ENCODE measurements at regions not wholly inside any gene's neighbourhood (a gene's known extent, or its start where the extent isn't known, plus 50 kb on each side); places are given as distances from the start of the nearest gene placed in this dataset.

DNA sequence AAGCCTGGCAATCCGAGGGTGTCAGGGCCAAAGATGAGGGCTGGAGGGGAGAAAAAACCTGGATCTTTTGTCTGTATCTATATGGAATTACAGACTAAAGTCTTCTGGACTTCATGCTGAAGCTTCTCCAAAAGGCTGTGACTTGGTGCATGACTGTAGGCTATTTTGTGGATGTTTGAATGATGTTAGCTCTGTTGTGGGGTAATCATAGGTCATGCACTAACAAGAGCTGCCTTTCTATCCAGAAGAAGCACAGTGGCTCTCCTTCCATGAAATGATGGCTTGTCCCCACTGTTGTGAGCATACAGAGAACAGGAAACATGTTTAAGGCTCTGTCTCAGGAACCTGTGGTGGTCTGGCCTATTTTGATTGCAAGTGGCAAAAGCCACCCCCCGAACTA is 263.3 kb upstream of the PLET1 start:
- no peak for DNase-seq (ENCODE audit: extremely low spot score)
- TF ChIP-seq LEF1 (IDR thresholded peaks at IDR 0.05; ENCODE audit: borderline replicate concordance) (no peak), FOXA1 (IDR thresholded peaks at IDR 0.05) (no peak), BHLHE40 (IDR thresholded peaks at IDR 0.05; ENCODE audit: borderline replicate concordance) (no peak), SUZ12 (IDR thresholded peaks at IDR 0.05) (no peak), SP1 (IDR thresholded peaks at IDR 0.05) (no peak), CTBP1 (IDR thresholded peaks at IDR 0.05; ENCODE audit: borderline replicate concordance) (no peak), NFRKB (IDR thresholded peaks at IDR 0.05) (no peak), ZNF384 (IDR thresholded peaks at IDR 0.05) (no peak), ELF4 (IDR thresholded peaks at IDR 0.05) (no peak), ARNT (IDR thresholded peaks at IDR 0.05) (no peak), FOXM1 (IDR thresholded peaks at IDR 0.05; ENCODE audit: borderline replicate concordance) (no peak), HDGF (IDR thresholded peaks at IDR 0.05; ENCODE audit: borderline replicate concordance) (no peak), FOXK2 (IDR thresholded peaks at IDR 0.05) (no peak), L3MBTL2 (conservative IDR thresholded peaks at IDR 0.05) (no peak), TARDBP (IDR thresholded peaks at IDR 0.05) (no peak)
- TF ChIP-seq, protein P1, sequence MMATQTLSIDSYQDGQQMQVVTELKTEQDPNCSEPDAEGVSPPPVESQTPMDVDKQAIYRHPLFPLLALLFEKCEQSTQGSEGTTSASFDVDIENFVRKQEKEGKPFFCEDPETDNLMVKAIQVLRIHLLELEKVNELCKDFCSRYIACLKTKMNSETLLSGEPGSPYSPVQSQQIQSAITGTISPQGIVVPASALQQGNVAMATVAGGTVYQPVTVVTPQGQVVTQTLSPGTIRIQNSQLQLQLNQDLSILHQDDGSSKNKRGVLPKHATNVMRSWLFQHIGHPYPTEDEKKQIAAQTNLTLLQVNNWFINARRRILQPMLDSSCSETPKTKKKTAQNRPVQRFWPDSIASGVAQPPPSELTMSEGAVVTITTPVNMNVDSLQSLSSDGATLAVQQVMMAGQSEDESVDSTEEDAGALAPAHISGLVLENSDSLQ (IDR thresholded peaks at IDR 0.05) = no peak
- ChIA-PET CTCF (no interaction called here), POLR2A (no interaction called here)

DNA sequence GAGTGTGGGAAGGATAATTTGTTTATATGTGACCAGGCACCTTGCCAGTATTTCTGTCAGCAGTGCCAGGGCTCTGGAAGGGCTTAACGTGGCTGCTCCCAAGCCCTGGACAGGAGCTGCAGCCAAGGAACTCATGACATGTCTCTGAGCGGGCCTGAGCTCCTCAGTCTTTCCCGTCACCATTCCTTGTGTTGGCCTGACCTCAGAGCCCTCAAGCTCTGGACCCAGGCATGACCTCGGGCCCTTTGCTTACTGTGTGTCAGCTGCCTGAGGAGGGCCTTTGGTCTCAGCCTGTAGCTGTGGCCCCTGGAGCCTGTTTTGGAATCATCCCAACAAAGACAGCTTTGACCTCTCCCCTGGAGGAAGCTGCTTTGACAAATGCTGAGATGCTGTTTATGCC is 264.1 kb upstream of the PLET1 start:
- CTCF ChIA-PET = no interaction called here
- TF ChIP-seq NFRKB (IDR thresholded peaks at IDR 0.05) = no peak
- no peak for TF ChIP-seq ELF4 (IDR thresholded peaks at IDR 0.05)
- TF ChIP-seq FOXM1 (IDR thresholded peaks at IDR 0.05; ENCODE audit: borderline replicate concordance) = no peak
- no peak for TF ChIP-seq L3MBTL2 (conservative IDR thresholded peaks at IDR 0.05)
- TF ChIP-seq BHLHE40 (IDR thresholded peaks at IDR 0.05; ENCODE audit: borderline replicate concordance) = no peak
- TF ChIP-seq FOXA1 (IDR thresholded peaks at IDR 0.05) = no peak
- TF ChIP-seq, protein P1 (IDR thresholded peaks at IDR 0.05) = no peak
- POLR2A ChIA-PET = interaction anchor here (0.8 kb wide), 1 partner anchor 64 kb away, joined by 3 read pairs; no protein-coding TSS in a partner anchor
- no peak for DNase-seq (ENCODE audit: extremely low spot score)

DNA sequence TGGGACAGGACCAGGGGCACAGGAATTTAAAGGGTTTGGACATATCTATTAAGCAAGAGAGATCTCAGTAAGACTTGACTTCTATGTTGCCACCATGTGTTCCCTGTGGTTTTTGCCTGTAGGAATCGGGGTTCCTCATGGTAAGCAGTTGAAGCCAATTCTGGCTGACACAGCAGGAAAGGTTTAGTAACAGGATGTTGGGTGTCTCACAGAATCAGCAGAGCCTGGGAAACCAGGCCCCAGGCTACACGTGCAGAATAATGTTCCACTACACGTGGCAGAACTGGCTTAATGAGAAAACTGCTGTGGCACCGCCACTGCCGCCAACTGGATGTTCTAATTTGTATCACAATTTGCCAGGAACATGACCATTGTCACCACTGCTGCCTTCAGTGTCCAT is 264.6 kb upstream of the PLET1 start:
- TF ChIP-seq HDGF (IDR thresholded peaks at IDR 0.05; ENCODE audit: borderline replicate concordance) (no peak), FOXM1 (IDR thresholded peaks at IDR 0.05; ENCODE audit: borderline replicate concordance) (no peak), FOXK2 (IDR thresholded peaks at IDR 0.05) (no peak), ZNF384 (IDR thresholded peaks at IDR 0.05) (no peak), TARDBP (IDR thresholded peaks at IDR 0.05) (no peak), LEF1 (IDR thresholded peaks at IDR 0.05; ENCODE audit: borderline replicate concordance) (no peak), L3MBTL2 (conservative IDR thresholded peaks at IDR 0.05) (no peak), ELF4 (IDR thresholded peaks at IDR 0.05) (no peak), ARNT (IDR thresholded peaks at IDR 0.05) (no peak), CTBP1 (IDR thresholded peaks at IDR 0.05; ENCODE audit: borderline replicate concordance) (no peak)
- TF ChIP-seq, protein P1 (IDR thresholded peaks at IDR 0.05) = no peak
- ChIA-PET POLR2A (interaction anchor here (0.8 kb wide), 1 partner anchor 64 kb away, joined by 3 read pairs; no protein-coding TSS in a partner anchor), CTCF (no interaction called here)
- no peak for DNase-seq (ENCODE audit: extremely low spot score)

DNA sequence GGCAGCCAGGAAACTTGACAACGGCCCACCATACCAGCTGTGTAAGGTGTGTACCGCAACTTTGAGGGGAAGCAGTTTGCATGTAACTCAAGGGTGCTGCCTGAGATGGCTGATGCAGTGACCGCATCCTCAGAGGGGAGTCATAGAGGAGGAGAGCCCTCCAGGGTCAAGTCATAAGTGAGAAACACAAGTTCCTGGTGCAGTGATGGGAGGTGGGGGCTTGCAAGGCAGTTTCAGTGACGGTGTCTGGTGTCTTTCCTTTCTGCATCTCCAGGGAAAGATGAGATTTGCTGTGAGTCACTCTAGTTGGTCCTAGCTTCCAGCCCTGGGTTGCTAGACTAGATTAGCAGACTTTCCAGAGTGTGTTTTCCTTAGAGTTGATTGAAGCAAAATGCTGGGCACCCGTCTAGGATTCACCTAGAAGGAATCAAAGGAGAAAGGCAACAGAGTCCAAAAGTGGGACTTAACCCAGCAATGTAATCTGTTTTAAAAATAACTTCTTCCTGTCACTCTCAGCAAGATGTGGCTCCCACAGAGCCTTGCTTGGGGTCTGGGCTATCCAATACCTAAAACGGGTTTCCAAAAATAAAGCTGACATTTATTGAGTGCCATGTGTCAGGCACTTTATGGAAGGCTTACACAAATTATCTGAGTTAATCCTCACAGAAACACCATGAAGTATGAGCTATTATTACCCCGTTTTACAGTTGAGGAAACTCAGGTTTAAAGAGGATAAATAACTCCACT is 265.4 kb upstream of the PLET1 start:
- TF ChIP-seq ZNF384 (IDR thresholded peaks at IDR 0.05) (no peak), FOXM1 (IDR thresholded peaks at IDR 0.05; ENCODE audit: borderline replicate concordance) (no peak), SP1 (IDR thresholded peaks at IDR 0.05) (no peak), FOXA1 (IDR thresholded peaks at IDR 0.05) (no peak), CTBP1 (IDR thresholded peaks at IDR 0.05; ENCODE audit: borderline replicate concordance) (no peak), LEF1 (IDR thresholded peaks at IDR 0.05; ENCODE audit: borderline replicate concordance) (no peak), SUZ12 (IDR thresholded peaks at IDR 0.05) (no peak), NFRKB (IDR thresholded peaks at IDR 0.05) (no peak), ARNT (IDR thresholded peaks at IDR 0.05) (no peak), HDGF (IDR thresholded peaks at IDR 0.05; ENCODE audit: borderline replicate concordance) (no peak), L3MBTL2 (conservative IDR thresholded peaks at IDR 0.05) (no peak)
- TF ChIP-seq, protein P1 (IDR thresholded peaks at IDR 0.05) = no peak
- ChIA-PET CTCF (interaction anchor here (0.6 to 0.8 kb wide), 2 partner anchors 30 to 152 kb away, joined by 3 read pairs; no protein-coding TSS in a partner anchor), POLR2A (no interaction called here)
- DNase-seq (ENCODE audit: extremely low spot score) = no peak

DNA sequence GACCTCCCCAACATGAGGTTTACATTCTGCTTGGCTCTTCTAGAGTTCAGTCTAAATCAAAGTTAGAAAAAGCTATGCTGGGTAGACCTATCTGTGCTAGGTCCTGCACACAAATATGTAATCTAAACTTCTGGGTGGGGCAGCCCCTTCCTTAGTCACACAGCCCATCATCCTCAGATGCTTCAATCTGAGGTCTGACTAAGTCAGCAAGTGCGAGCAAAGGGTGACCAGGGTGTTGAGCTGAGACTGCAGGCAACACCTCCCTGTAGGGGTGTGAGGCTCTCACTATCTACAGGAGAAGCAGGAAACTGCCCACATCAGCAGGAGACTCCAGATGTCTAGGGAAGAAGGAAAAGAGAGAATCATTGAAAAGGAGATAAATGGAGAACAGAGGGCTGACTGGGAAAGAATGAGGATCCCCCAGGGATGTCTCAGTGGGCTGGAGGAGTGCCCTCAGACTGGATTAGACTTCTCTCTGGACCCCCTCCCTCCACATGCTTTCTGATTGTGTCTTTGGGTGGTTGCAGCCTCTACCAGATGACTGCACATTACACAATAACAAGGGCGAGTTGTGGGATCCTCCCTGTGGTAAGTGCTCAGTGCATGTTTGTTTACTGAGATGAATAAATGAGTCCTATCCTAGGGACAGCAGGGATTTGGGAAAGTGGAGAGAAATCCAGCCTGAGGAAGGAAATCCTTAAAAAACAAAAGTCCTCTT is 266.2 kb upstream of the PLET1 start:
- ChIA-PET POLR2A (no interaction called here), CTCF (interaction anchor here (0.6 to 0.8 kb wide), 2 partner anchors 29 to 153 kb away, joined by 3 read pairs; no protein-coding TSS in a partner anchor)
- no peak for TF ChIP-seq NFRKB (IDR thresholded peaks at IDR 0.05)
- no peak for TF ChIP-seq FOXA1 (IDR thresholded peaks at IDR 0.05)
- TF ChIP-seq FOXM1 (IDR thresholded peaks at IDR 0.05; ENCODE audit: borderline replicate concordance) = no peak
- TF ChIP-seq, protein P1 (IDR thresholded peaks at IDR 0.05) = no peak
- no peak for TF ChIP-seq BHLHE40 (IDR thresholded peaks at IDR 0.05; ENCODE audit: borderline replicate concordance)
- TF ChIP-seq L3MBTL2 (conservative IDR thresholded peaks at IDR 0.05) = no peak
- TF ChIP-seq SP1 (IDR thresholded peaks at IDR 0.05) = no peak
- TF ChIP-seq SUZ12 (IDR thresholded peaks at IDR 0.05) = no peak
- TF ChIP-seq ZNF384 (IDR thresholded peaks at IDR 0.05) = no peak
- no peak for TF ChIP-seq FOXK2 (IDR thresholded peaks at IDR 0.05)
- no peak for TF ChIP-seq LEF1 (IDR thresholded peaks at IDR 0.05; ENCODE audit: borderline replicate concordance)
- TF ChIP-seq TARDBP (IDR thresholded peaks at IDR 0.05) = no peak
- TF ChIP-seq ARNT (IDR thresholded peaks at IDR 0.05) = no peak
- no peak for TF ChIP-seq HDGF (IDR thresholded peaks at IDR 0.05; ENCODE audit: borderline replicate concordance)
- TF ChIP-seq CTBP1 (IDR thresholded peaks at IDR 0.05; ENCODE audit: borderline replicate concordance) = no peak
- no peak for TF ChIP-seq ELF4 (IDR thresholded peaks at IDR 0.05)
- no peak for DNase-seq (ENCODE audit: extremely low spot score)
